Testis (tissue), 2 donors: ENCODE measurements at regions not wholly inside any gene's neighbourhood (a gene's known extent, or its start where the extent isn't known, plus 50 kb on each side); places are given as distances from the start of the nearest gene placed in this dataset.

Experiments
- DNase-seq: peaks from one replicate; pipeline ENCODE4 v3.0.0-alpha.2; 2019
- H3K27ac ChIP-seq, 2 donors: fragments of 200-600 bp; sonication (generic); one replicate each; pipeline ENCODE4 v1.5.1; 2019
- H3K27me3 ChIP-seq: fragments of 200-600 bp; sonication (generic); one replicate; pipeline ENCODE4 v1.5.1; 2019
- H3K36me3 ChIP-seq: fragments of 200-600 bp; sonication (generic); one replicate; pipeline ENCODE4 v1.5.1; 2017; ENCODE audit warnings: low read depth; ENCODE audit errors: missing control alignments
- H3K4me1 ChIP-seq: fragments of 200-600 bp; sonication (generic); one replicate; pipeline ENCODE4 v1.5.1; 2019
- H3K4me3 ChIP-seq, 2 donors: fragments of 200-600 bp; sonication (generic); one replicate each; pipeline ENCODE4 v1.5.1; 2017 to 2019
- H3K9me3 ChIP-seq: fragments of 200-600 bp; sonication (generic); one replicate; pipeline ENCODE4 v1.5.1; 2017
- CTCF ChIP-seq, 3 experiments: fragments of 450-650 bp in 2 of 3; fragments of 200-600 bp in 1 of 3; sonication (generic) in 1 of 3; IDR thresholded peaks; one replicate each; pipeline ENCODE4 v1.5.1; 2016 to 2019; ENCODE audit warnings: antibody characterized with exemption in 3 of 3, mild to moderate bottlenecking in 2 of 3, moderate library complexity in 1 of 3
- POLR2A ChIP-seq: fragments of 450-650 bp; IDR thresholded peaks from one replicate; pipeline ENCODE4 v1.6.1; 2017; ENCODE audit warnings: antibody characterized with exemption, mild to moderate bottlenecking, moderate library complexity
- WGBS, 2 donors: methylation state at CpG; one replicate each; pipeline ENCODE4 v1.1.5; 2018; 5-methylcytosine and 5-hydroxymethylcytosine counted together
- intact Hi-C: fragments of 100-400 bp; cut with DNase I; formaldehyde crosslinking; loops from one replicate; pipeline ENCODE4 v1.15.1; 2023; ENCODE audit warnings: low total_unique reads

- no peak for DNase-seq
- H3K27me3 ChIP-seq = no peaks in the 10 kb centered on the region
- no peaks in the 10 kb centered on the region for H3K9me3 ChIP-seq
- no peak overlapping the region for H3K27ac ChIP-seq
- TF ChIP-seq CTCF (IDR thresholded peaks at IDR 0.05) (no peak), POLR2A (no peak)
- H3K4me3 ChIP-seq = no peak overlapping the region
- H3K36me3 ChIP-seq = no peaks in the 10 kb centered on the region
- WGBS, 2 donors = 86 to 95% methylated on average over 4 of the region's 4 CpGs
- intact Hi-C loops = no loop called here
- H3K4me1 ChIP-seq = no peaks in the 10 kb centered on the region
Measured at GRCh38 chr1:219299420-219299819, 125.7 kb downstream of the LYPLAL1 start.

- Histone ChIP-seq H3K27me3 (no peaks in the 10 kb centered on the region), H3K36me3 (no peaks in the 10 kb centered on the region), H3K27ac (no peak overlapping the region), H3K4me1 (no peaks in the 10 kb centered on the region), H3K4me3 (no peak overlapping the region), H3K9me3 (no peaks in the 10 kb centered on the region)
- intact Hi-C loops = no loop called here
- no peak for DNase-seq
- 38 to 43% methylated on average over 4 of the region's 4 CpGs for WGBS, 2 donors
- TF ChIP-seq POLR2A = no peak
- no peak for TF ChIP-seq CTCF (IDR thresholded peaks at IDR 0.05)
Measured at GRCh38 chr1:219298571-219299148, 125.0 kb downstream of the LYPLAL1 start.

- H3K27me3 ChIP-seq = no peaks in the 10 kb centered on the region
- no peaks in the 10 kb centered on the region for H3K36me3 ChIP-seq
- TF ChIP-seq CTCF (IDR thresholded peaks at IDR 0.05) (no peak), POLR2A (no peak)
- H3K4me3 ChIP-seq = no peak overlapping the region
- intact Hi-C loops = no loop called here
- DNase-seq = no peak
- no peaks in the 10 kb centered on the region for H3K9me3 ChIP-seq
- 60 to 68% methylated on average over 6 of the region's 6 CpGs for WGBS, 2 donors
- H3K27ac ChIP-seq = no peak overlapping the region
- no peaks in the 10 kb centered on the region for H3K4me1 ChIP-seq
Measured at GRCh38 chr1:219296430-219297355, 123.0 kb downstream of the LYPLAL1 start.

DNA sequence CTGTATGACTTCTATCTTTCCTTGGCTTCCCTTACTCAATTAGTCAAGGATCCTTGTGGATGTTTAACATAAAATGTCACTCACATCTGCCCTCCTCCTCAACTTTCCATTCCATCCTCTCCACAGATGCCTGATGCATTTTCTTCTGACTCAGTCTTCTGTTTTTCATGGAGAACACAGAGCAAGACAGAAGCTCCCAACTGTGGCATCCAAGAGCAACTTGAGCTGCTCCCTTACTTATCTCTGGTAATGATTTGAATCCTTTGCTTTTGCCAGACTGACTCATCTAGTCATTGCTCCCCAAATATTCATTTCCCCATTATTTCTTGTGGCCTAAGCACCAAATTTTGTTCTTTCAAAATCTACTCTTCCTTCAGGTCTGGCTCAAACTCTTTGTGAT lies 120.6 kb downstream of the LYPLAL1 start:
- Histone ChIP-seq H3K9me3 (no peaks in the 10 kb centered on the region), H3K4me1 (no peaks in the 10 kb centered on the region), H3K27me3 (no peaks in the 10 kb centered on the region), H3K27ac (no peak overlapping the region), H3K4me3 (no peak overlapping the region), H3K36me3 (no peaks in the 10 kb centered on the region)
- intact Hi-C loops = no loop called here
- no peak for DNase-seq
- TF ChIP-seq POLR2A (no peak), CTCF (IDR thresholded peaks at IDR 0.05) (no peak)

GRCh38 chr1:219293410-219293809 lies 119.7 kb downstream of the LYPLAL1 start:
- Histone ChIP-seq H3K4me3 (no peak overlapping the region), H3K4me1 (no peaks in the 10 kb centered on the region), H3K9me3 (no peaks in the 10 kb centered on the region), H3K27me3 (no peaks in the 10 kb centered on the region), H3K27ac (no peak overlapping the region), H3K36me3 (no peaks in the 10 kb centered on the region)
- intact Hi-C loops = no loop called here
- 77 to 81% methylated on average over 3 of the region's 3 CpGs for WGBS, 2 donors
- no peak for DNase-seq
- no peak for TF ChIP-seq POLR2A
- no peak for TF ChIP-seq CTCF (IDR thresholded peaks at IDR 0.05)
